ENCODE measurements at regions not wholly inside any gene's neighbourhood (a gene's known extent, or its start where the extent isn't known, plus 50 kb on each side); places are given as distances from the start of the nearest gene placed in this dataset.

GRCh38 chr20:19016140-19016497 lies 196.3 kb upstream of the SLC24A3 start:
- no peak for TF ChIP-seq CTCF (IDR thresholded peaks at IDR 0.05)

GRCh38 chr20:19017104-19017690 lies 195.2 kb upstream of the SLC24A3 start:
- no peak for TF ChIP-seq CTCF (IDR thresholded peaks at IDR 0.05)

- no peak for TF ChIP-seq CTCF (IDR thresholded peaks at IDR 0.05)
These were observed 193.6 kb upstream of the SLC24A3 start for GRCh38 chr20:19018881-19019280.

GRCh38 chr20:19019734-19020364 lies 192.6 kb upstream of the SLC24A3 start:
- TF ChIP-seq CTCF (IDR thresholded peaks at IDR 0.05), result no peak

- no peak for TF ChIP-seq CTCF (IDR thresholded peaks at IDR 0.05)
These were observed 190.9 kb upstream of the SLC24A3 start for GRCh38 chr20:19021406-19022117.

GRCh38 chr20:19022118-19022575 lies 190.3 kb upstream of the SLC24A3 start:
- no peak for TF ChIP-seq CTCF (IDR thresholded peaks at IDR 0.05)

GRCh38 chr20:19022791-19023448 lies 189.5 kb upstream of the SLC24A3 start:
- TF ChIP-seq CTCF (IDR thresholded peaks at IDR 0.05), result no peak

Measured in LNCAP (cell line).